ENCODE measurements at regions not wholly inside any gene's neighbourhood (a gene's known extent, or its start where the extent isn't known, plus 50 kb on each side); places are given as distances from the start of the nearest gene placed in this dataset.

DNA sequence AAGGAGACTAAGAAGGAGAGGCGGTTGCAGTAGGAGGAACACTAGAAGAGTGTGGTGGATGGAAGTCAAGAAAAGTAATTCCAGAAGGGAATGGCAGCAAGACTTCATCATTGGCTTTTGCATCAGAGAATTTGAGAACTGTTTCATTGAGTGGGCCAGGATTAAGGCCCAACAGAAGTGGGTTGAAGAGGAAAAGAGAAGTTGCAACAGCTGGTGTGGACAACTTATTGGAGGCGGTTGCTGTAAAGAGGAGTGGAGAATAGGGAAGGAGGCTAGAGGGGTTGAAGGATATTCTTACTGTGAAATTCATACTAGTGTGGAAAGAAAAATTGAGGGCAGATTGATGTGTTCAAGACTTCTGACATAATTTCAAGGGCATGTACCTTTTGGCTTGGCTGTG lies 168.7 kb upstream of the FN1 start:
- no peak for TF ChIP-seq POLR2A (IDR thresholded peaks at IDR 0.05)
- no peak overlapping the region for H3K4me3 ChIP-seq
- H3K9me3 ChIP-seq = no peaks in the 10 kb centered on the region

DNA sequence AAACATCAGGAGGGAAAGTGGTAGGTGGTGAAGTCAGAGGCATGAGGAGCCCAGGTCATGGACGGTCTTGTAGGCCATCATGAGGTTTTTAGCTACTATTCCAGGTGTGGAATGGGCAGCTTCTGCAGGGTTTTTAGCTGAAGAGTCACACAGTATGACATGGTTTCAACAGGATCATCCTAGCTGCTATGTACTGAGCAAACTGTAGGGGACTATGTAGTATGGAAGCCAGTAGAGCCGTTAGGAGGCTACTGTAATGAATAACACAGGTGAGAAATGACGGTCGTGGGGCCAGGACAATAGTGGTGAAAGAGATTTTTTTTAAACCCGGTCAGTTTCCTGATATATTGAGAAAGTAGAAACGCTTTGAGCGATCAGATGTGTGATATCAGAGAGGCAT lies 167.6 kb upstream of the FN1 start:
- TF ChIP-seq POLR2A (IDR thresholded peaks at IDR 0.05) = no peak
- TF ChIP-seq, protein P1, sequence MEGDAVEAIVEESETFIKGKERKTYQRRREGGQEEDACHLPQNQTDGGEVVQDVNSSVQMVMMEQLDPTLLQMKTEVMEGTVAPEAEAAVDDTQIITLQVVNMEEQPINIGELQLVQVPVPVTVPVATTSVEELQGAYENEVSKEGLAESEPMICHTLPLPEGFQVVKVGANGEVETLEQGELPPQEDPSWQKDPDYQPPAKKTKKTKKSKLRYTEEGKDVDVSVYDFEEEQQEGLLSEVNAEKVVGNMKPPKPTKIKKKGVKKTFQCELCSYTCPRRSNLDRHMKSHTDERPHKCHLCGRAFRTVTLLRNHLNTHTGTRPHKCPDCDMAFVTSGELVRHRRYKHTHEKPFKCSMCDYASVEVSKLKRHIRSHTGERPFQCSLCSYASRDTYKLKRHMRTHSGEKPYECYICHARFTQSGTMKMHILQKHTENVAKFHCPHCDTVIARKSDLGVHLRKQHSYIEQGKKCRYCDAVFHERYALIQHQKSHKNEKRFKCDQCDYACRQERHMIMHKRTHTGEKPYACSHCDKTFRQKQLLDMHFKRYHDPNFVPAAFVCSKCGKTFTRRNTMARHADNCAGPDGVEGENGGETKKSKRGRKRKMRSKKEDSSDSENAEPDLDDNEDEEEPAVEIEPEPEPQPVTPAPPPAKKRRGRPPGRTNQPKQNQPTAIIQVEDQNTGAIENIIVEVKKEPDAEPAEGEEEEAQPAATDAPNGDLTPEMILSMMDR (IDR thresholded peaks at IDR 0.05) = no peak
- H3K27ac ChIP-seq = no peak overlapping the region
- H3K4me3 ChIP-seq = no peak overlapping the region
- DNase-seq = no peak
- H3K4me1 ChIP-seq = no peaks in the 10 kb centered on the region
- no peaks in the 10 kb centered on the region for H3K36me3 ChIP-seq
- no peaks in the 10 kb centered on the region for H3K9me3 ChIP-seq
- H3K27me3 ChIP-seq = no peaks in the 10 kb centered on the region

More for the DNA sequence above, 168.7 kb upstream of the FN1 start:
- no peak for DNase-seq
- Histone ChIP-seq H3K27ac (no peak overlapping the region), H3K27me3 (no peaks in the 10 kb centered on the region), H3K4me1 (no peaks in the 10 kb centered on the region), H3K36me3 (no peaks in the 10 kb centered on the region)

DNA sequence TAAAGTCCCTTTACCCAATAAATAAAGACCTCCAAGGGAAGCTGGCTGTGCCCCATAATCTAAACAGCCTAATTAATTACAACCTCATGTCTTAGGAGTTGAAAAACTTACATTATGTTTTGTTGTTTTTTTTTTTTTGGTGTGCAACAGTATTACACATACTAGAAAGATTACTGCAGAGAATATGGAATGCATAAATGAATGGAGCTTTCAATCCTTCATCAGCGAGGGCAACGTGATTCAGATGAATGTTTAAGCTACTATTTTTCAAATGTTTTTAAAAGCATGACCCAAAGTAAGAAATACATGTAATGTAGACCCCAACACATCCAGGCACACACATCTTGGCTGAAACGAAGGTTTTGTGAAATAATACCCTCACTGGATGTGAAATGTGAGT lies 167.1 kb upstream of the FN1 start:
- DNase-seq = no peak
- no peak overlapping the region for H3K27ac ChIP-seq
- no peak overlapping the region for H3K4me3 ChIP-seq
- H3K36me3 ChIP-seq = no peaks in the 10 kb centered on the region
- no peaks in the 10 kb centered on the region for H3K27me3 ChIP-seq
- H3K9me3 ChIP-seq = no peaks in the 10 kb centered on the region
- no peaks in the 10 kb centered on the region for H3K4me1 ChIP-seq
- TF ChIP-seq, protein P1 (IDR thresholded peaks at IDR 0.05) = no peak
- no peak for TF ChIP-seq POLR2A (IDR thresholded peaks at IDR 0.05)

DNA sequence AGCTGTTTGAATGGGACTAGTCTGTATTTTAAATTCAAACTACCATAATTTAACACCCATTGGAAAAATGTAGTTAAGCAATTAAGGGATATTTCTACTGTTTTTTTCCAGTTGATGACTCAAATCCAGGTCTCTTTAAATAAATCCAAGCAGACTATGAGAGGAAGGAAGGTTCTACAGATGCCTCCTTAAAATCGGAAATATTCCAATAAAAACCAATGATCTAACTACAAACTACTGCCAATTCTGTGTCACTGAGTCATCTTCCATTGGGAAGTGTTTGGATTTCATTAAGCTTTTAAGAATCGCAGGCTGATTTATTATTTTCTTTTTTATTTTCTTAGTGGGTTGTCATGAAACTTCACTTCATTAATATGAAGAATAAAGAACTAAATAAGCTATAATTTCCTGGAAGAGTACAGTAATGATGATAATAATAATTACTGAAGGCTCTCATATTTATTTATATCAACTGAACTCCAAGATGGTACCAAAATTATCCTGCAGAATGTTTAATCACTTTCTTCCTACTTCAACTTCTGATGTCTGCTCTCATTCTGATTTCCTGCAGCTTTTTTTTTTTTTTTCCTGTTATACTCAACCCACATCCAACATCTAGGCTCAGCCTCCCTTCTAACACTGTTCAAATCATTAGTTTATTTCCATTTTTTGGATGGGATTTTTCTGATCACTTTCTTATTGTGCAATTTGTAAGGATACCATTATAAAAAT lies 166.3 kb upstream of the FN1 start:
- TF ChIP-seq, protein P1 (IDR thresholded peaks at IDR 0.05) = no peak
- no peak for DNase-seq
- no peak overlapping the region for H3K27ac ChIP-seq
- H3K4me1 ChIP-seq = no peaks in the 10 kb centered on the region
- H3K4me3 ChIP-seq = no peak overlapping the region
- no peaks in the 10 kb centered on the region for H3K9me3 ChIP-seq
- H3K36me3 ChIP-seq = no peaks in the 10 kb centered on the region
- no peaks in the 10 kb centered on the region for H3K27me3 ChIP-seq

DNA sequence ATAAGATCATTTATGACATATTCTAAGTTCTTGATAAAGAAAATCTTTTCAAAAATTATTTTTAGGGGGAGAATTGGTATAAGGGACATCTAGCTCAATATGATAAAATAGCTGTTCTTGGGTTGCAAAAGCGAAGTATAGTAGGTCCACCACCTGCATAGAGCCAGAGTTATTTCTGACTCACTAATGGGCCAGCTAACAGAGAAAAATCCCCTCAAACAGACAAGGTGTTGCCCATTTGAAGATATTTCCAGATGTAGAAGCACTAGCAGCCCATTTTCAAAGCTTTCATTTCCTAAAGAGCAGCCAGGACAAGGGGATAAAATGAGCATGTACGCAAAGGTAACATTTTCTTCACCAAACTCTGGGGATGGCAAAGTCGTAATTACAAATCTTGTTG lies 165.7 kb upstream of the FN1 start:
- Histone ChIP-seq H3K4me3 (no peak overlapping the region), H3K27ac (no peak overlapping the region), H3K36me3 (no peaks in the 10 kb centered on the region), H3K27me3 (no peaks in the 10 kb centered on the region), H3K9me3 (no peaks in the 10 kb centered on the region), H3K4me1 (no peaks in the 10 kb centered on the region)
- DNase-seq = no peak
- TF ChIP-seq POLR2A (IDR thresholded peaks at IDR 0.05) = no peak
- TF ChIP-seq, protein P1 (IDR thresholded peaks at IDR 0.05) = no peak

DNA sequence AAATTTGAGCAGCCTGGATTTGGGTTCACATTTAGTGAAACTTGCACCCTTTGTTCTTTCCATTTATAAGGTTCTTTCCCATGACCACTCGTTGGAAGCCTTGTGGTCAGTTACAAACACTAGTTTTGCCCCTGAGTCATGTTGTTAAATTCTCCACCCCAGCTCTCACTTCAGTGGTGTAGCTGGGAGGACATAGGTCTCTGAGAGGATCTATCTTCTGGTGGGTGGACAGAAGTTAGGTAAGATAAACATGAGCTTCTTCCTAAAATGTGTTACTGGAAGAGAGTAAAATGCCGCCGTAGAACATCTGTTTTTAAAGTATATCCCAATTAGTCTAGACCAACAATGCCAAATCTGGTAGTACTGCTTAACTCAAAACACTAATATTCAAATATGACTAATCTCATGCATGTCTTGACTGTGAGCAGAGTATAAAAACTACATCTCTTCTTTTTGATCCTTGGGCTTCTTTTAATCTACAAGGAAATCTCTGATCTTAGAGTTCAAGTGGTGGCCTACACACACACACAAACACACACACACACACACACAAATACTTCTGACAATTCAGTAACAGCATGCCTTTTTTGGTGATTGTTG lies 162.6 kb upstream of the FN1 start:
- no peak for DNase-seq
- Histone ChIP-seq H3K27ac (no peak overlapping the region), H3K4me3 (no peak overlapping the region)

More for the DNA sequence above, 162.6 kb upstream of the FN1 start:
- no peaks in the 10 kb centered on the region for H3K9me3 ChIP-seq
- H3K36me3 ChIP-seq = no peaks in the 10 kb centered on the region
- TF ChIP-seq, protein P1 (IDR thresholded peaks at IDR 0.05) = no peak
- no peak for TF ChIP-seq POLR2A (IDR thresholded peaks at IDR 0.05)
- no peaks in the 10 kb centered on the region for H3K27me3 ChIP-seq
- H3K4me1 ChIP-seq = no peaks in the 10 kb centered on the region
